Chondrocyte (in vitro differentiated cells): ENCODE measurements at regions not wholly inside any gene's neighbourhood (a gene's known extent, or its start where the extent isn't known, plus 50 kb on each side); places are given as distances from the start of the nearest gene placed in this dataset.

Source experiments
- DNase-seq: peaks from one replicate; pipeline ENCODE4 v3.0.0; 2021; ENCODE audit warnings: mixed read lengths, low spot score
- H3K27ac Mint-ChIP-seq: one replicate; pipeline ENCODE4 v1.8.0; 2021; ENCODE audit warnings: mild to moderate bottlenecking, moderate library complexity, mixed read lengths; ENCODE audit not compliant: unreplicated experiment
- H3K27me3 Mint-ChIP-seq: 2 replicates; pipeline ENCODE4 v1.8.0; 2021; ENCODE audit warnings: low read depth, mixed read lengths
- H3K36me3 Mint-ChIP-seq: 2 replicates; pipeline ENCODE4 v1.8.0; 2021; ENCODE audit warnings: low read depth, mixed read lengths
- H3K4me1 Mint-ChIP-seq: 2 replicates; pipeline ENCODE4 v1.8.0; 2021; ENCODE audit warnings: low read depth, mild to moderate bottlenecking, mixed read lengths
- H3K4me3 Mint-ChIP-seq: one replicate; pipeline ENCODE4 v1.8.0; 2021; ENCODE audit warnings: mild to moderate bottlenecking, moderate library complexity, mixed read lengths; ENCODE audit not compliant: unreplicated experiment
- H3K9me3 Mint-ChIP-seq: 2 replicates; pipeline ENCODE4 v1.8.0; 2021; ENCODE audit warnings: low read depth, mixed read lengths
- CTCF ChIP-seq: fragments of 200-600 bp; sonication (generic); IDR thresholded peaks from 2 replicates; pipeline ENCODE4 v1.5.0; 2021; ENCODE audit warnings: antibody characterized with exemption, mild to moderate bottlenecking, moderate library complexity

GRCh38 chr11:130599073-130599654, 150.7 kb downstream of the ADAMTS15 start:
- Mint-ChIP-seq H3K4me1 (peaks cover 27% of the 10 kb centered on the region), H3K4me3 (no peak overlapping the region), H3K27me3 (no peaks in the 10 kb centered on the region), H3K36me3 (no peaks in the 10 kb centered on the region), H3K27ac (no peak overlapping the region), H3K9me3 (no peaks in the 10 kb centered on the region)
- no peak for DNase-seq
- TF ChIP-seq CTCF: no peak

GRCh38 chr11:130600139-130600538, 151.7 kb downstream of the ADAMTS15 start:
- H3K9me3 Mint-ChIP-seq: no peaks in the 10 kb centered on the region
- peaks cover 37% of the 10 kb centered on the region for H3K4me1 Mint-ChIP-seq
- no peaks in the 10 kb centered on the region for H3K27me3 Mint-ChIP-seq
- no peak for DNase-seq
- no peak overlapping the region for H3K4me3 Mint-ChIP-seq
- no peaks in the 10 kb centered on the region for H3K36me3 Mint-ChIP-seq
- no peak for TF ChIP-seq CTCF
- H3K27ac Mint-ChIP-seq: peak overlapping the region; percentile 91

- TF ChIP-seq CTCF: no peak
- Mint-ChIP-seq H3K27ac (peak overlapping the region; percentile 91), H3K4me1 (peaks cover 42% of the 10 kb centered on the region), H3K9me3 (no peaks in the 10 kb centered on the region), H3K4me3 (no peak overlapping the region), H3K27me3 (no peaks in the 10 kb centered on the region), H3K36me3 (no peaks in the 10 kb centered on the region)
- no peak for DNase-seq
These were observed 152.2 kb downstream of the ADAMTS15 start for GRCh38 chr11:130600616-130601015.

GRCh38 chr11:130601141-130601540, 152.7 kb downstream of the ADAMTS15 start:
- TF ChIP-seq CTCF: no peak
- Mint-ChIP-seq H3K27ac (peak overlapping the region; percentile 91), H3K4me1 (peaks cover 46% of the 10 kb centered on the region), H3K27me3 (no peaks in the 10 kb centered on the region), H3K9me3 (no peaks in the 10 kb centered on the region), H3K4me3 (no peak overlapping the region), H3K36me3 (no peaks in the 10 kb centered on the region)
- DNase-seq: no peak

GRCh38 chr11:130601764-130602460, 153.5 kb downstream of the ADAMTS15 start:
- Mint-ChIP-seq H3K4me1 (peaks cover 54% of the 10 kb centered on the region), H3K9me3 (no peaks in the 10 kb centered on the region), H3K27ac (no peak overlapping the region), H3K27me3 (no peaks in the 10 kb centered on the region), H3K4me3 (no peak overlapping the region), H3K36me3 (no peaks in the 10 kb centered on the region)
- no peak for TF ChIP-seq CTCF
- no peak for DNase-seq
